MG63 (cell line): ENCODE measurements at regions not wholly inside any gene's neighbourhood (a gene's known extent, or its start where the extent isn't known, plus 50 kb on each side); places are given as distances from the start of the nearest gene placed in this dataset.

Source experiments
- DNase-seq: peaks from one replicate; pipeline ENCODE4 v3.0.0-alpha.2; 2020
- H3K27me3 ChIP-seq: fragments of 250-450 bp; sonication (Bioruptor Pico); 2 replicates; pipeline ENCODE4 v1.5.1; 2020; ENCODE audit warnings: mild to moderate bottlenecking, moderate library complexity
- H3K36me3 ChIP-seq: fragments of 250-450 bp; sonication (Bioruptor Pico); 2 replicates; pipeline ENCODE4 v1.5.1; 2020; ENCODE audit warnings: mild to moderate bottlenecking, moderate library complexity
- H3K4me3 ChIP-seq: fragments of 250-450 bp; sonication (Bioruptor Pico); 2 replicates; pipeline ENCODE4 v1.5.1; 2020; ENCODE audit warnings: mild to moderate bottlenecking, moderate library complexity
- H3K9me3 ChIP-seq: fragments of 250-450 bp; sonication (Bioruptor Pico); 2 replicates; pipeline ENCODE4 v1.5.1; 2020; ENCODE audit warnings: mild to moderate bottlenecking, moderate library complexity

DNA sequence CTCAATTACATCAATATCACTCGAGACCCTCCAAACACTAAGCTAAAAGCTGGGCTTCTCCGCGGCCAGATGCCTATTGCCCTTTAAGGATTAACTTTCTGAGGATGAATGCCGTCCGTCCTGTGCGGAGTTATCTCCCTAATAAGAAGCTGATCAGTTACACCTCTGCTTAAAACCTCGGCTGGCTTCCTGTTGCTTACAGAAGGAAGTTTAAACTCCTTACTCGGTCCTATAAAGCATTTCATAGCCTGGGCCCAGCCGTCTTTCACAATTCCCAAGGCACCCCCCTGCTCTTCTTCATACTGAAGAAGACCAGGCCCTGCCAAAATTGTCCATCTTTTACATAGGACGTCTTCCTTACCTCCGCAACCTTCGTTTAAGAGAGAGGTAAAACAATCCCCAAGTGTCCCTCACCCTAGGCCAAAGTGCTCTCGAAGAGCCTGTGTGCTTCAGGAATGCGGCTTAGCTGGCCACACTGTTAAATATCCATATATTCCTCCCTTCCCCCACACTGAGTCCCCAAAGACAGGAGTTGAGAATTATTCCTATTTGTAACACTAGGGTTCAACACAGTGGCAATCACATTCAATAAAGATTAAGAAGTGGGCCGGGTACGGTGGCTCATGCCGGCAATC is 112.6 kb upstream of the IRX5 start:
- DNase-seq: no peak
- no peaks in the 10 kb centered on the region for H3K36me3 ChIP-seq
- H3K4me3 ChIP-seq: no peak overlapping the region
- H3K9me3 ChIP-seq: no peaks in the 10 kb centered on the region
- peaks cover 4% of the 10 kb centered on the region; the same call in 1 of the 2 replicates for H3K27me3 ChIP-seq

DNA sequence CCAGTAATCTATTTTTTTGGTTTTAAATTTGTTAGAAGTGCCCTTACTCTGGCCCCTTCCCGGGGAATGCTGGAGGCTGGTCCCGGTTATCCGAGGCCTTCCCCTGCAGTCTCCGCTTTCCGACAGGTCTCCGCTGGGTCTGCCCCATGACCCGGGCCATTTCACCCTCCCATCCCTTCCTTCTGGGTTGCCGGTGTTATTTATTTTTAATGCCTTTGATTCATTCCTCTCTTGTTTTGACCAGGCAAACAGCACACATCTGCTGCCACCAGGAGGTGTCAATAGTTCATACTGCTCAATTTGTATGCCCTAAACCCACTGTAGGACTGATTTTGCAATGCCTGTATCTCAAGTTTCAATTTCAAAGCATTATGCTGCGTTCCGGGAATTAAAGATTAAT is 113.2 kb upstream of the IRX5 start:
- DNase-seq: peak; percentile 42

DNA sequence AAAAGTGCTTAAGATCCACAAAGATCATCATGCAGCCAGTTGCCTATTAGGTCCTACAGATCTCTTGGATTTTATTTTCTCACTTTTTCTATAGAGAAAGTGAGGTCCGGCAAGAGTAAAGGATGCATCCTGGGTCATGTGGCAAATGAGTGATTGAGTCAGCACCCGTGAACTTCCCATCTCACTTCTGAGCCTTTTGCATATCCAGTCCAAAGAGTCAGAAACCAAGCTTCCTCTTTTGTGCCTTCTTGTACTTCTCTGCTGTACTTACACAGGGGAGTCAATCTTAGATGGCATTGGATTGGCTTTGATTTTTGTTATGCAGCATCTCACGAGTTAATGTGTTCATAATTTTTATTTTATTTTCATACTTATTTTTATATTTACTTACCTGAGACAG is 114.2 kb upstream of the IRX5 start:
- Histone ChIP-seq H3K36me3 (no peaks in the 10 kb centered on the region), H3K4me3 (no peak overlapping the region), H3K27me3 (peaks cover 4% of the 10 kb centered on the region; the same call in 1 of the 2 replicates), H3K9me3 (no peaks in the 10 kb centered on the region)
- DNase-seq: no peak

More for the DNA sequence above, 113.2 kb upstream of the IRX5 start:
- Histone ChIP-seq H3K9me3 (no peaks in the 10 kb centered on the region), H3K36me3 (no peaks in the 10 kb centered on the region), H3K27me3 (peaks cover 4% of the 10 kb centered on the region; the same call in 1 of the 2 replicates), H3K4me3 (no peak overlapping the region)

DNA sequence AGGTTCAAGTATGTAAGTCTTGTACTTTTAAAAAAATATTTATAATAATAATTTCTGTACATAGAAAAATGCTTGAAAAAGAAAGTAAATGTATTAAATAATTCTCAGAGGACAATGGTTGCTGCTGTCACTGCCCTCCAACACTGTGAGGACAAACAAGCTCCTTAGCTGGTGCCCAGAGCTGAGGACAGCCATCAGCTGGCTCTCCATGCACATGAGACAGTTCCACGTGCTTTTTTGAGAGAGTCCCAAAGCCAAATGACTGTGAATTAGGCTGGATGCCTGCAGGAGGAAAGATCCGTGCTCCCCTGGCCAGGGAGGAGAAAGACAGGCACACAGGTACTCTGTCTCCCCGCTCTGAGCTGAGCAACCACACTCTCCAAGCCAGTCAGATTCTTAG is 115.5 kb upstream of the IRX5 start:
- DNase-seq: no peak

DNA sequence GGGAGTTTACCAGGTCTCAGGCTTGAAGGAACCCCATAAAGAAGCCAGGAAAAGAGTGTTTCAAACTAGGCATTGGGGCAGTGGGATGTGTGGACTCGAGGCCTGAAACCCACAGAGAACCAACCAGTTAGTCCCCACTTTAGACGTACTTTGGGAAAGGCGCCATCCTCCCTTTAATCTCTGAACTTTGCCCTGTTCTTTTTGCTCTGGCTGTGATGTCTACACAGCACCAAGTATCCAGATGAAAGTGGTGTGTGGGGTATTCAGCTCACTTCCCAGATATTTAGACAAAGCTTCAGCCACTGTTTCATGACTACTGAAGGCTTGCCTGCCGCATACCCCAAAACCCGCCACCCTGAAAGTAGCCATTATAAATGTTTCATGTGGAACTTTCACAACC is 116.9 kb upstream of the IRX5 start:
- peaks cover 6% of the 10 kb centered on the region; the same call in 1 of the 2 replicates for H3K27me3 ChIP-seq
- H3K9me3 ChIP-seq: no peaks in the 10 kb centered on the region
- no peaks in the 10 kb centered on the region for H3K36me3 ChIP-seq
- no peak overlapping the region for H3K4me3 ChIP-seq
- DNase-seq: no peak

More for the DNA sequence above, 115.5 kb upstream of the IRX5 start:
- peaks cover 4% of the 10 kb centered on the region; the same call in 1 of the 2 replicates for H3K27me3 ChIP-seq
- H3K4me3 ChIP-seq: no peak overlapping the region
- no peaks in the 10 kb centered on the region for H3K9me3 ChIP-seq
- H3K36me3 ChIP-seq: no peaks in the 10 kb centered on the region

DNA sequence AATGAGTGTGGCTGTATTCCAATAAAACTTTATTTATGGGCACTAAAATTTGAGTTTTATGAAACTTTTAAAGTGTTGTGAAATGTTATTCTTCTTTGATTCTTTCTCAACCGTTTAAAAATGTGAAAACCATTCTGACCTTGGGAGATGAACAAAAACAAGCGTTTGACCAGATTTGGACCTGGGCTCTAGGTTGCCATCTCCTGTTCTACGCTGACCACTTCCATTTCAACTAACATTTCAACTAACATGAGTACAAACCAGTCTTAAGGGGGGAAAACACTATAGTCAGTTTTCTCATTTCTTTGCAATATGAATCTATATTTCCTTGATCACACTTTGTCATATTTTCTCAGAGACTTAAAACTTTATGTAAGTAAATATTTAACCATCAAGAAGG is 118.4 kb upstream of the IRX5 start:
- DNase-seq: no peak

DNA sequence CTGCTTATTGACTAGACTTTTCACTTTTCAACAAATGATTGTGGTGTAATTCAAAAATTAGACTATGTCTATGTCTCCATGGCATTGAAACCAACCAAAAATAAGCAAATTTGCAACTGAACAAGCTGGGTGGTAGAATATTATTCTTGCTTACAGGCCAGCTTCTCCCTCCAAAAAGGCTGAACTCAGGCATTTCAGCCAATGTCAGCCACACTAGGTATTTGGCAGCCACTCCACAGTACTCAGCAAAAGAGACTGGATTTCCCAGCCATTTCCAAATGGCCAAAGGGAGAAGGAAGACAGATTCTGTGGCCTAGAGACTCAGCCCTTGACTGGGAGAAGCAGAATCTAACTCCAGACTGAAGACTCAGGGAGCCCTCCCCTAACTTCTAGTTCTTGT is 121.8 kb upstream of the IRX5 start:
- Histone ChIP-seq H3K4me3 (no peak overlapping the region), H3K27me3 (peaks cover 11% of the 10 kb centered on the region), H3K9me3 (no peaks in the 10 kb centered on the region), H3K36me3 (no peaks in the 10 kb centered on the region)
- no peak for DNase-seq

More for the DNA sequence above, 118.4 kb upstream of the IRX5 start:
- Histone ChIP-seq H3K36me3 (no peaks in the 10 kb centered on the region), H3K4me3 (no peak overlapping the region), H3K9me3 (no peaks in the 10 kb centered on the region), H3K27me3 (peaks cover 11% of the 10 kb centered on the region)

DNA sequence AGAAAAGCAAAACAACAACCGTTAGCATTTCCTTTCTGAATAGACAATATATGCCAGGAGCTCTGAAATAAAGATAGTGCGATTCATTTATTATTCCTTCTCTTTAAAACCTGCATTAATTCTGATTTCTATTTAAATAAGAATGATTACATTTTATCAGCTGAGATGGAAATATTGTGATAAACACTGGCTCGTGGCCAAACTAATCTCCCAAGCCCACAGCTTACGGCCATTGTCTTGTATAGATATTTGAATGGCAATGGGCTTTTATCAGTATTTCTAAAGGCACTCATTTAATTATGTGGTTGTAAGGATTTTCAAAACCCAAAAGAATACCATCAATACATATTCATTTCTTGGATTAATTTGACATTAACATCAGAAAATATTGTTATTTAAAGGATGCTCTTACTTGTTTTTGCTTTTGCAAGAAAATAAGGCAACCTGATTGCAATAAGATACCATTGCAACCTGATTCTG is 123.7 kb upstream of the IRX5 start:
- H3K4me3 ChIP-seq: no peak overlapping the region
- no peak for DNase-seq
- H3K36me3 ChIP-seq: no peaks in the 10 kb centered on the region
- peaks cover 7% of the 10 kb centered on the region for H3K27me3 ChIP-seq
- H3K9me3 ChIP-seq: no peaks in the 10 kb centered on the region

DNA sequence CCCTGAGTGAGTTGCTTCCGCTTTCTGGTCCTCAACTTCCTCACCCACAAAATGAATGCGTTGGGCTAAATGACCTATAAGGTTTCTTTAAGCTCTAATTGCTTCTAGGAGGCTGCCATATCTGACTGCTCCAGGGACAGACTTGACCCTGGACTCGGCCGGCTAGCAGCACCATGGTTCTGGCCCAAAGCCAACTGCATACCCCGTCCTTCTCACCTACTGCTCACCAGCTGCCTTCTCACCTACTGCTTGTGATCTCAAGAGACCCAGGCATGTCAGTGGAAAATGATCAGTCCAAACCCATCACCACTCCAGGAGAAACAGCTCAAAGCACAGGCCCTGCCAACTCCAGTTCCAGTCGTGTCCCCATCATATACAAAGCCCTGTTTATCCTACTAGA is 124.3 kb upstream of the IRX5 start:
- Histone ChIP-seq H3K36me3 (no peaks in the 10 kb centered on the region), H3K4me3 (no peak overlapping the region), H3K27me3 (peaks cover 7% of the 10 kb centered on the region), H3K9me3 (no peaks in the 10 kb centered on the region)
- no peak for DNase-seq

DNA sequence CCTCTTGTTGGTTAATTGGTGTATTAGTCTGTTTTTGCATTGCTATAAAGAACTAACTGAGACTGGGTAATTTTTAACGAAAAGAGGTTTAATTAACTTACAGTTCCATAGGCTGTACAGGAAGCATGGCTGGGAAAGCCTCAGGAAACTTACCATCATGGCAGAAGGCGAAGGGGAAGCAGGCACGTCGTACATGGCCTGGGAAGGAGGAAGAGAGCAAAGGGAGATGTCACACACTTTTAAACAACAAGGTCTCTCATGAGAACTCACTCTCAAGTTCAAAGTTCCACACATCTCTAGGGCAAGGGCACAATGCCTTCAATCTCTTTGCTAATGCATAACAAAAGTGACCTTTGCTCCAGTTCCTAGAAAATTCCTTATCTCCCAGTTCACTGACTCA is 125.0 kb upstream of the IRX5 start:
- peaks cover 7% of the 10 kb centered on the region for H3K27me3 ChIP-seq
- no peak overlapping the region for H3K4me3 ChIP-seq
- no peak for DNase-seq
- no peaks in the 10 kb centered on the region for H3K36me3 ChIP-seq
- no peaks in the 10 kb centered on the region for H3K9me3 ChIP-seq

DNA sequence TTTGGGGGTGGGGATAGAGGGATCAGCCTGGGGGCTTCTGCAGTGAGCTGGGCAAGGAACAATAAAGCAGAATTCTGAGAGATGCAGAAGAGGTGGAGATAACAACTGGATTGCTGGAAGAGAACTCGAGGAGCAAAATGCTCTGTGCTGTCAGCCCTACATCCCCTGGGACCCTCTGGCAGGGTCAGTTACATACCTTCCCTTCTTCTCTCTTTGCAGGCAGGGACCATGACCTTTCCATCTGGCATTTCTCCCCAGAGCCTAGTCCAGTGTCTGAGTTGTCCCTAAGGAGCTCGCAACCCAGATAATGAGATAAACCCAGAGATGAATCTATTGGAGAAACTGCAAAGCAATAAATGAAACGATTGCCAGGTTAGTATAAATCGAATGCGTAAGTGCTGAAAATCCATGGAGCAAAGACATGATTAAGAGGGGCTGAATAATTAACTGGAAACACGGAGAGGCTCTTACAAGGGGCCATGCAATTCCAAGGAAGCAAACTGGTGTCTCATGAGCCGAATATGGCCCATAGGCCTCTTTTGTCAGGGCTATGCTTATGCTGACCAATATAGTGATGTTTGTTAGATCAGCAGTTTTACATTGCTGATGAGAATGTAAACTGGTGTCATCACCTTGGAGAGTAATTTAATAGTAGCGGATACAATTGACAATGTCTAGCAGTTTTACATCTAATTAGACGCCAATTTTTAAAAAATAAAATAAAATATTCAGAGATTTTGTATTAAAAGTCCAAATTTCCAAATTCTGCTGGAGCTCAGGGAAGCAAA is 129.4 kb upstream of the IRX5 start:
- Histone ChIP-seq H3K36me3 (no peaks in the 10 kb centered on the region), H3K4me3 (no peak overlapping the region), H3K27me3 (no peaks in the 10 kb centered on the region), H3K9me3 (peaks cover 12% of the 10 kb centered on the region)
- DNase-seq: no peak

DNA sequence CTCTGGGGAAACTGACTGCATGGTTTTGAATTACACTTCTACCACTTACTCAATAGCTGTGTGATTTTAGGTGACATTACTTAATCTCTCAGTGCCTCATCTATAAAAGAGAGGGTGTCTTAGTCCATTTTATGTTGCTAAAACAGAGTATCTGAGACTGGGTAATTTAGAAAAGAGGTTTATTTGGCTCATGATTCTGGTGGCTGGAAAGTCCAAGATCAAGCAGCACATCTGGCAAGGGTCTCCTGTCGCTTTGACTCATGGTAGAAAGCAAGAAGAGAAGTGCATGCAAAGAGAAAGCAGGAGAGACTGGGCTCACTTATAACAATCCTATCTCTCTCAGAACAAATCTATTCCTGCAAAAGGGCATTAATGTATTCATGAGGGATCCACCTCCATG is 132.4 kb upstream of the IRX5 start:
- Histone ChIP-seq H3K9me3 (peaks cover 12% of the 10 kb centered on the region), H3K4me3 (no peak overlapping the region), H3K36me3 (no peaks in the 10 kb centered on the region), H3K27me3 (no peaks in the 10 kb centered on the region)
- DNase-seq: no peak

DNA sequence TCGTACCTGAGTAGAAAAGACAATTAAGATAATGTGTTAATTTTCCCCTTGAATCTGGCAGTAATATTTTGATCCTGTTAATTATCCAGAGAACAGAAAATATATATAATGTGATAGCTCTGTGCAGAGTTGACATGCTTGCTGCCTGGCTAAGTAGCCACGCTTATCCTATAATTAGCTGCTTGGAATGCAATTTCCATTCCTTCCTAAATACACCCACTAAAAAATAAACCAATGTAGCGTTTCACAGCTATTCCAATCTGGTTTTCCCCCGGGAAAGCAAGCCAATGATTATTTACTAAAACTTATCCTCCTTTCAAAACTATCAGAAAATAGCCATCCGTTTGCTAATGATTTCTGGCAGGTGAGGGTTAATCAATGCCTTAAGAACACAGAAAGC is 134.5 kb upstream of the IRX5 start:
- DNase-seq: no peak
- Histone ChIP-seq H3K36me3 (no peaks in the 10 kb centered on the region), H3K4me3 (no peak overlapping the region)

DNA sequence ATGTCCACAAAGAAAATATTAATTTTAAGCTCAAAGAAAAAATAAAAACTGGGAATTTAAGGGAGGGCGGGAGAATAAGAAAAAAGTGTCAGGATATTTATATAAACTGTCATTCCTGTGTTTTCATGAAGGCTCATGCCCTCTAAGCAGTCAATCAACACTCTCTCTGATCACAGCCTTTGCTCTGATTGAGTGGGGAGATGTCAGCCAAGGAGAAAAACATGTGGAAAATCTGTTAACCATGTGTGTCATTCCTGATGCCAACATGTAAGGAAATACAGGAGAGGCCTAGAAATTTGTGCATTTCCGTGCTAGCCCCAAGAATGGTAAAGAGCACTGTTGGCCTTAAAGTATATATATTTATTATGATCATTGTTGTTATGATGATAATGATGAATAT is 137.9 kb upstream of the IRX5 start:
- no peaks in the 10 kb centered on the region for H3K36me3 ChIP-seq
- DNase-seq: no peak
- peaks cover 4% of the 10 kb centered on the region; the same call in 1 of the 2 replicates for H3K9me3 ChIP-seq
- H3K27me3 ChIP-seq: no peaks in the 10 kb centered on the region
- H3K4me3 ChIP-seq: no peak overlapping the region

More for the DNA sequence above, 134.5 kb upstream of the IRX5 start:
- H3K27me3 ChIP-seq: no peaks in the 10 kb centered on the region
- H3K9me3 ChIP-seq: peaks cover 12% of the 10 kb centered on the region

DNA sequence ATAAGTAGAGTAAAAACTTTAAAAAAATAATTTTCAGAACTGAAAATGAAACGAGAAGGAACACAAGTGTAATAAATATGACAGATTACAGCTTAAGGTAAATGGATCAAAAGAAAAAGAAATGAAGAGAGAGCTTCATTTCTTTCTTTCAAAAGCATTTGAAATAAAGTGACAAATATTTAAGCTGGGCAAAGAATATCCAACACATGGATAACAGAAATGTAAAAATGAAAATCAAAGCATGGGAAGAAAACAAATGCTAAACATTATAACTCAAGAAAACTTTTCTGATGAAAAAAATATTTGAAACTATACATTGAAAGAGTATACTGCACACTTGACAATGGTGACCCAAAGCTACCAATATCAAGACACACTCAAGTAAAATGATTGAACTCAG is 143.6 kb upstream of the IRX5 start:
- H3K27me3 ChIP-seq: no peaks in the 10 kb centered on the region
- H3K4me3 ChIP-seq: no peak overlapping the region
- DNase-seq: no peak
- H3K9me3 ChIP-seq: 0 out of 2 replicates have a peak, but pooled peaks cover 3% of the 10 kb centered on the region
- H3K36me3 ChIP-seq: no peaks in the 10 kb centered on the region

DNA sequence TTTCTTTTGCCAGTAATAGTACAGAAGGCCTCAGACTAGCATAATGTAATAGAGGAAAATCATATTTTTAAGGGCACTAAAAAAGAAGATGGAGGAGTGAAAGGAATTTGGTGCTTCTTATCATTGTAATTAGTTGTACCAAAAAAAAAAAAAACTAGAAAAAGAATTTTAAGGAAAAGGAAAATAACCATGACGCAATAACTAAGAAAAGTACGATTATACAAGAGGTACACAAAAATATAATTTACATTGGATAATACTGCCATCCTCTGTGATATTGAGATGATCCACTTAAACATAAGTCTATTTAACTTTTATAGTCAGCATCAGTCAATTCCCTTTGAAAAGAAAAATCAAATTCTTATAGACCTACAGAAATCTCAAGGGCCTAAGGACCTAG is 146.7 kb upstream of the IRX5 start:
- no peak overlapping the region for H3K4me3 ChIP-seq
- no peak for DNase-seq

DNA sequence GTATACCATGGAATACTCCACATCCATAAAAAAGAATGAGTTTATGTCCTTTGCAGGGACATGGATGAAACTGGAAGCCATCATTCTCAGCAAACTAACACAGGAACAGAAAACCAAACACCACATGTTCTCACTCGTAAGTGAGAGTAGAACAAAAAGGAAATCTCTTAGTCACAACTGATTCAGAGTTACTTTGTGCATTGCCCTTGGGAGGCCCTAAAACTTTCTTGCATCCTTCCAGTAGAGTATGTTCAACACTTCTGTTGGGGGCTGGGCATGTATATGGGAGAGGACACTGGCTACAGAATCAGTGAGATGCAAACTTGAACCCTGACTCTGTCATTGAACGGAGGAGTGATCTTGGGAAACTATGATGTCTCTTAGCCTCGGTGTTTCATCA is 147.4 kb upstream of the IRX5 start:
- Histone ChIP-seq H3K36me3 (no peaks in the 10 kb centered on the region), H3K4me3 (no peak overlapping the region), H3K27me3 (peaks cover 7% of the 10 kb centered on the region), H3K9me3 (0 out of 2 replicates have a peak, but pooled peaks cover 7% of the 10 kb centered on the region)
- DNase-seq: no peak

More for the DNA sequence above, 146.7 kb upstream of the IRX5 start:
- no peaks in the 10 kb centered on the region for H3K36me3 ChIP-seq
- H3K27me3 ChIP-seq: peaks cover 7% of the 10 kb centered on the region
- H3K9me3 ChIP-seq: 0 out of 2 replicates have a peak, but pooled peaks cover 7% of the 10 kb centered on the region
